Mesodermal cell (in vitro differentiated cells): ENCODE measurements at regions not wholly inside any gene's neighbourhood (a gene's known extent, or its start where the extent isn't known, plus 50 kb on each side); places are given as distances from the start of the nearest gene placed in this dataset.

ENCODE experiments used
- H3K27ac ChIP-seq: 2 replicates; pipeline ENCODE4 v1.7.0; 2013; ENCODE audit warnings: mild to moderate bottlenecking, low read depth, low read length, moderate library complexity; ENCODE audit not compliant: severe bottlenecking
- H3K36me3 ChIP-seq: 2 replicates; pipeline ENCODE4 v1.7.1; 2013; ENCODE audit warnings: mild to moderate bottlenecking, low read length, moderate library complexity; ENCODE audit not compliant: control insufficient read depth, insufficient read depth
- H3K4me1 ChIP-seq: one replicate; pipeline ENCODE4 v1.7.1; 2013; ENCODE audit warnings: mild to moderate bottlenecking, low read length; ENCODE audit not compliant: insufficient read depth, control insufficient read depth, poor library complexity, severe bottlenecking
- H3K4me3 ChIP-seq: 2 replicates; pipeline ENCODE4 v1.7.0; 2013; ENCODE audit warnings: low read length, control low read depth, mild to moderate bottlenecking; ENCODE audit not compliant: insufficient read depth, poor library complexity, severe bottlenecking; ENCODE audit errors: extremely low read depth
- H3K9me3 ChIP-seq: 2 replicates; pipeline ENCODE4 v1.7.1; 2013; ENCODE audit warnings: mild to moderate bottlenecking, low read length, moderate library complexity; ENCODE audit not compliant: control insufficient read depth
- whole genome bisulfite sequencing, 2 experiments: methylation state at CpG; one replicate each; pipeline ENCODE4 v1.1.5; 2013; ENCODE audit warnings: missing lambda C conversion rate in 2 of 2; ENCODE audit not compliant: insufficient coverage in 2 of 2; 5-methylcytosine and 5-hydroxymethylcytosine counted together

DNA sequence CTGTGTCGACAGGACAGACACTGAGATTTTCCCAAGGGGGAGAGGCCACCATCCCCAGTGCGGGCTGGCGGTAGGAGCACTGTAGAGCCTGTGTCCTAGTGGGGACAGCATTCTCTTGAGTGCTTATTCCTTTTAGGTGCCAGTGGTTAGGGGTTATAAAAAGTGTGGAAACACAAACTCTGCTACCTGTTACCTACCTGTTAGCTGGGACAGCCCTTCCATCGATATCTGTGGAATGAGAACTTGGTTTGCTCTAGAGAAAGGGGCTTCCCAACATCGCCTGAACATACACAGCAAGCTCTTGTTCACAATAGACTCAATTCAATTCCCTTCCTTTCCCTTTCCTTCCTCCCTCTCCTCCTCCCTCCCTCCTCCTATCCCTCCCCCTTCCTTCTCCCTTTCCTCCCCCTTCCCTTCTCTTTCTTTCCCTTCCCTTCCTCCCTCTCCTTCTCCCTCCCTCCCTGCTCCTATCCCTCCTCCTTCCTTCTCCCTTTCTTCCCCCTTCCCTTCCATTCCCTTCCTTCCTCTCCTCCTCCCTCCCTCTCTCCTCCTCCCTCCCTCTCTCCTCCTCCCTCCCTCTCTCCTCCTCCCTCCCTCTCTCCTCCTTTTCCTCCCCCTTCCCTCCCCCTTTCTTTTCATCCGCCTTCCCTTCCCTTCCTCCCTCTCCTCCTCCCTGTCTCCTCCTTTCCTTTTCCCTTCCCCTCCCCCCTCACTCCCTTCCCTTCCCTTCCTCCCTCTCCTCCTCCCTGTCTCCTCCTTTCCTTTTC lies 188.5 kb downstream of the URI1 start:
- no peaks in the 10 kb centered on the region for H3K36me3 ChIP-seq
- WGBS, 2 experiments, result 87 to 89% methylated on average over 3 to 5 of the region's 6 CpGs
- no peaks in the 10 kb centered on the region for H3K9me3 ChIP-seq
- H3K27ac ChIP-seq, result no peak overlapping the region
- H3K4me1 ChIP-seq, result no peaks in the 10 kb centered on the region
- H3K4me3 ChIP-seq, result no peak overlapping the region

DNA sequence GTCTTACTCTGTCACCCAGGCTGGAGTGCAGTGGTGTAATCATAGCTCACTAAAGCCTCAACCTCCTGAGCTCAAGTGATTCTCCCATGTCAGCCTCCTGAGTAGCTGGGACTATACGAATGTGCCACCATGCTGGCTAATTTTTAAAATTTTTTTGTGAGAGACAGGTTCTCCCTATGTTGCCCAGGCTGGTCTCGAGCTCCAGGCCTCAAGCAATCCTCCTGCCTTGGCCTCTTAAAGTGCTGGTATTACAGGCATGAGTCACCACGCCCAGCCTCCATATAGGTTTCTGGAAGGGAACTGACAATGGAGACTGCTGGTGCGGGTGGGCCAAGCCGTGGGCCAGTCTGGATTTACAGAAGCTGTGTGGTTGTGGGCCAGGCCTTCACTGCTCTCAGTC lies 189.2 kb downstream of the URI1 start:
- H3K36me3 ChIP-seq, result no peaks in the 10 kb centered on the region
- H3K9me3 ChIP-seq, result no peaks in the 10 kb centered on the region
- H3K4me1 ChIP-seq, result no peaks in the 10 kb centered on the region
- 83 to 89% methylated on average over 3 to 5 of the region's 5 CpGs for WGBS, 2 experiments
- no peak overlapping the region for H3K27ac ChIP-seq
- no peak overlapping the region for H3K4me3 ChIP-seq

- 83 to 91% methylated on average over 7 to 8 of the region's 8 CpGs for WGBS, 2 experiments
- Histone ChIP-seq H3K9me3 (no peaks in the 10 kb centered on the region), H3K4me1 (no peaks in the 10 kb centered on the region), H3K4me3 (no peak overlapping the region), H3K27ac (no peak overlapping the region), H3K36me3 (no peaks in the 10 kb centered on the region)
Measured at GRCh38 chr19:30131722-30132291, 189.8 kb downstream of the URI1 start.

DNA sequence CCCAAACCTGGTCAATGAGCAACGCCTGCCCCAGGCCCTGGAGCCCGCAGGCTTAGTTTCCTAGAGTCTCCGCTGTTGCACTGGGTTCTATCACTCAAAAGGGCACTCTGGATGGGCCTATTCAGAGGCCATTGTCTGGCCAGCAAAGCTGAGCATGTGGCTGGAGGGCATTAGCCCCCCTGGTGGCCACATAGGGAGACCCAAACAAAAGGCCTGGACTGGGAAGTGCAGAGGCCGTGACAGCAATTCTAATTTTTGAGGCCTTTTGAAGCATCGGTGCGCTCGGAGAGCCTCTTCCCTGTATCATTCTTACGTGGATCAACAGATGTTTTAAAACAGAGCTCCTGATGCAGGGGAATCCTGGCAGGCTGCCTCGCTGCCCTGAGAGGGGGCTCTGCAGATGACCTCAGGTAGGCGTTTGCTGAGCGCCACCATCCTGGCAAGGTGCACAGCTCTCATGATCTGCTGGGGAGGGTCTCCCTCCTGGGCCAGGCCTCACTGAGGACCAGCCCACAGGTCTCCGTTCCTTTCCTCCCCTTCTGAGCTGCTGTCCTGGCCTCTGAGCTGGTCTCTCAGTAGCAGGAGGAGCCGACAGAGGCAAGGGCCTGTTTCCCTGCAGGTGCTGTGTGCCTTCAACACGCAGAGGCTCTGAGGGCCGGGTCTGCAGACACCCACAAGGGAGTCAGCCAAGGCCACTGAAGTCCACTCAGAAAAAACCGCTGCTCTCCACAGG lies 190.5 kb downstream of the URI1 start:
- WGBS, 2 experiments, result 78 to 84% methylated on average over 13 to 16 of the region's 16 CpGs
- Histone ChIP-seq H3K4me1 (no peaks in the 10 kb centered on the region), H3K27ac (no peak overlapping the region), H3K9me3 (no peaks in the 10 kb centered on the region), H3K36me3 (no peaks in the 10 kb centered on the region), H3K4me3 (no peak overlapping the region)

DNA sequence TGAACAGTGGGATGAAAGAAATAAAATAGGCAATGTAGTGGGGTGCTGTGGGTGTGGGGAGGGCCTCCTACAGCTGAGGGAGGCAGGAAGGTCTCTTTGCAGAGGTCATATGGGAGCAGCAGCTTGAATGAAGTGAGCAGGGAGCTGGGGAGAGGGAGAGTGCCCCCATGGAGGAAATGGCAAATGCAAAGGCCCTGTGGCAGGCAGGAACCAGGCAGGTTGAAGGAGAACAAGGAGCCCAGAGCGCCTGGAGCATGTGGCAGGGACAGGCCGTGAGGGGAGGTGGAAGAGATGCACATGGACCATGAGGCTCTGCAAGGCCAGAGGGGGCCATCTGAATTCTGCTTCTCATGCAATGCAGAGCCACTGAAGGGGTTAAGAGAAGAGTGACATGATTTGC lies 191.8 kb downstream of the URI1 start:
- H3K4me1 ChIP-seq, result no peaks in the 10 kb centered on the region
- 89 to 95% methylated on average over 2 of the region's 2 CpGs for WGBS, 2 experiments

DNA sequence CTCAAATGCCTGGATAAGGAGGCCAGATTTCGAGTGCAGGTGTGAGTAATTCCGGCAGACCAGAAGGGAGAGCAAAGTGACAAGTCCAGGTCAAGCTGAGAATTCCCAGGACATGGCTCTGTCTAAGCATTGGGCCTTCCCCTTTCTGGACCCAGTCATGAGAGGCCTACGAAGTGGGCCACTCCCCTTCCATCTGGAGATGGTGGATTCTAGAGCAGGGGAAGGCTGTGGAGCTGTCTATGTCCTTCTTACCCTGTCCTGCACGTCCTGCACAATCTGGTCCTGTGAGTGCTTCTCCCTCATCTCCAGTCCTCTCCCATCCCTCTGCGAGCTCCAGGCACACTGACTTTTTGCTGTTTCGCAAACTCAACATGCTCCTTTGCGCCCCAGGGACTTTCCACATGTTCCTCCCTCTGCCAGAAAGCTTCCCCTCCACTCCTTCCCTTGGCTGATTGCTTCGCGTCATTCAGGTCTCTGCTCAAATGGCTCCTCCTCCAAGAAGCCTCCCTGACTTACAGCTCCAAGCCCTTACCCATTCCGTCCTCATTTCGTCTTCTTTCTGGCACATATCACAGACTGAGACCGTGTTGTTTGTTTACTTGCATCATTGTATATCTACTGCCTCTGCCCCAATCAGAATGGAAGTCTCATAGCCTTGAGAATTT lies 193.2 kb downstream of the URI1 start:
- H3K36me3 ChIP-seq, result no peaks in the 10 kb centered on the region
- 86 to 95% methylated on average over 10 of the region's 12 CpGs for WGBS, 2 experiments
- no peaks in the 10 kb centered on the region for H3K4me1 ChIP-seq
- no peaks in the 10 kb centered on the region for H3K9me3 ChIP-seq
- H3K4me3 ChIP-seq, result no peak overlapping the region
- H3K27ac ChIP-seq, result no peak overlapping the region

More for the DNA sequence above, 191.8 kb downstream of the URI1 start:
- Histone ChIP-seq H3K27ac (no peak overlapping the region), H3K4me3 (no peak overlapping the region), H3K9me3 (no peaks in the 10 kb centered on the region), H3K36me3 (no peaks in the 10 kb centered on the region)

DNA sequence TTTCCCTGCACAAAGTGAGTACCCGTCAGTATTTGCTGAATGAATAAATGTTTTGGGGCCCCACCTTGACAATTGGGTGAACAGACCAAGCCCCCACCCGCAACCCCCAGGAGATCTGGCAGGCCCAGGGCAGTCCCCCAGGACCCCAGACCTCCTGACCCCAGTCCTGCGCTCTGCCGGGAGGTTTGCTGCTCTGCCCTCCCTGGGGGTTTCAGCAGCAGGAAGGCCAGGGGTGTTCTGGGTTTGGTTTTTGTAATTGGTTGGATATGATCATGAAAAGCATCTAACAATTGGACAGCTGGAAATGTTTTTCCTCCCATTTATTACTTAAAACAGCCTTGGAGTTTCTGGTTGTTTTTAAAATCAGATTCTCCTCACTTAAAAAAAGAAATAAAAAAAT lies 193.8 kb downstream of the URI1 start:
- no peaks in the 10 kb centered on the region for H3K36me3 ChIP-seq
- no peak overlapping the region for H3K4me3 ChIP-seq
- no peaks in the 10 kb centered on the region for H3K9me3 ChIP-seq
- H3K27ac ChIP-seq, result no peak overlapping the region
- H3K4me1 ChIP-seq, result no peaks in the 10 kb centered on the region
- WGBS, 2 experiments, result 95 to 100% methylated on average over 3 to 4 of the region's 4 CpGs

DNA sequence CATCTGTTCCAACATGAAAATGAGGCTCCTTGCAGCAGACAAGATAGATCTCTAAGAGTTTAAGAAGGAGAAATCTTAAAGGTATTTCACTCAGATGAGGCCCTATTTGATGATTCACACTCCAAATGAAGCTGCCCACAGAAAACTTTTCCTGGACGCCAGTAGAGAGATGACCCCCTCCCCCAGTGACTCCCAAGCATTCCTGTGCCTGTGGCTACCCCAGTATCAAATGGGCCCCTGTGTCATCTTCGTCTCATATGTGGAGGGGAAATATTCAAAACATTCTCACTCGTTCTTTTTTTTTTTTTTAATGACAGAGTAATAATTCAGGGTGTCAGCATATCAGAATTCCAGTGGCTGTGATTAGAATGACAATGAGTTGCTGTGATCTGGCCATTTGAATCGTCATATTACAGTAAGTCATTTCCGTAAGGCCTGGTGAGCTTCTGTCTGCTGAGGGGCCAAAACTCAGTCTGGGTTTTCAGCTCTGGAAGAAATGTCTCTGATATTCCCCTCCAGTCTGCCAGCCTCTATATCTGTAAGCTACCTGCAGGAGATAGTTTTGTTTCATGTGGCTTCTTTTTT lies 194.7 kb downstream of the URI1 start:
- Histone ChIP-seq H3K27ac (no peak overlapping the region), H3K4me3 (no peak overlapping the region)
- WGBS, 2 experiments, result 75 to 89% methylated on average over 2 to 3 of the region's 5 CpGs

DNA sequence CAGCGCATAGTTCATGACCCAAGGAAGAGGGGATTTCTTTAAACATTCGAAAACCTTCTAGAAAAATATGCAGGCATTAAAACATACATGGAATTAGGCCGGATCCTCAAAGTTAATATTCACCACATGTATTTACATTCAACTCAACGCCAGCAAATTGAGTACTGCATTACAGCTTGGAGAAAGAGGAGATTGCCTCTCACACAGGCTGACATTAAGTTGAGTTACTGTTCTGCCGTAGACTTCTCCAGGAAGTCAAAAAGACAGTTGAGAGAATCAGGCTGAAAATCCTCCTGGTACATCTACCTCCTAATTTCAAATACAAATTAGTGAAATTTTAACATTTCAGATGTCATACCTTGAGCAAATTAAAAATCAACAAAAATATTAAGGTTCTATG lies 195.7 kb downstream of the URI1 start:
- Histone ChIP-seq H3K27ac (no peak overlapping the region), H3K9me3 (no peaks in the 10 kb centered on the region), H3K4me3 (no peak overlapping the region), H3K36me3 (no peaks in the 10 kb centered on the region), H3K4me1 (no peaks in the 10 kb centered on the region)
- whole genome bisulfite sequencing, 2 experiments, result 80 to 89% methylated on average over 1 of the region's 5 CpGs

More for the DNA sequence above, 194.7 kb downstream of the URI1 start:
- no peaks in the 10 kb centered on the region for H3K9me3 ChIP-seq
- H3K36me3 ChIP-seq, result no peaks in the 10 kb centered on the region
- no peaks in the 10 kb centered on the region for H3K4me1 ChIP-seq

- Histone ChIP-seq H3K27ac (no peak overlapping the region), H3K36me3 (no peaks in the 10 kb centered on the region), H3K9me3 (no peaks in the 10 kb centered on the region), H3K4me3 (no peak overlapping the region), H3K4me1 (no peaks in the 10 kb centered on the region)
- WGBS, 2 experiments, result 95% methylated on average over 10 to 13 of the region's 14 CpGs
Measured at GRCh38 chr19:30144242-30144758, 202.3 kb downstream of the URI1 start.
